ENCODE measurements at regions not wholly inside any gene's neighbourhood (a gene's known extent, or its start where the extent isn't known, plus 50 kb on each side); places are given as distances from the start of the nearest gene placed in this dataset.
"Not testable (repeated sequence)": the region's sequence is repeated elsewhere in the genome, so short reads cannot be mapped to it uniquely, and the experiment has no call there.

GRCh38 chr7:25047571-25048443 is 67.8 kb upstream of the OSBPL3 start:
- TF ChIP-seq POLR2A (IDR thresholded peaks at IDR 0.05; ENCODE audit: low read depth, low read length); POLR2AphosphoS5 (IDR thresholded peaks at IDR 0.05; ENCODE audit: low read depth, low read length); TAF1 (IDR thresholded peaks at IDR 0.05; ENCODE audit: borderline replicate concordance, low read depth, low read length): not testable (repeated sequence)
